ENCODE measurements at regions not wholly inside any gene's neighbourhood (a gene's known extent, or its start where the extent isn't known, plus 50 kb on each side); places are given as distances from the start of the nearest gene placed in this dataset.
"Not testable (repeated sequence)": the region's sequence is repeated elsewhere in the genome, so short reads cannot be mapped to it uniquely, and the experiment has no call there.

DNA sequence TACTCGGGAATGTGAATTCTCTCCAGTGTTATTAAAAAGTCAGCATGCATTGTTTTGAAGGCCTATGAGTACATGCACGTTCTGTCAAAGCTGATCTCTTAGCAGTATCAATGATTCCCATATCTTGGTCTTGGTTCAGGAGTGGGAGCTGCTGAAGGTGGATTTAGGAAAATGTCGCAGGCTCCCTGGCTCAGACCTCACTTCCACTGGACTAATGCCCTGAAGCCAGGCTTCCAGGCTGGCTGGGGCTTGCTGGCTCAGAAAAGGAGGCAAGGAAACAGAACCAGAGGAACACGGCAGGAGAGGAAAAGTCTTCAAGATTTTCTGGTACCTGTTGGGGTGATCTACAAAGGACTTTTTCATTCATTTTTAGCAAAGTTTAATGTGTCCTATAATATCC, 81.6 kb downstream of the OLIG3 start:
- no peak for TF ChIP-seq POLR2A (IDR thresholded peaks at IDR 0.05; ENCODE audit: low read depth, low read length)
- no peak for FAIRE-seq
- no peak for DNase-seq (ENCODE audit: insufficient read length, low spot score)

DNA sequence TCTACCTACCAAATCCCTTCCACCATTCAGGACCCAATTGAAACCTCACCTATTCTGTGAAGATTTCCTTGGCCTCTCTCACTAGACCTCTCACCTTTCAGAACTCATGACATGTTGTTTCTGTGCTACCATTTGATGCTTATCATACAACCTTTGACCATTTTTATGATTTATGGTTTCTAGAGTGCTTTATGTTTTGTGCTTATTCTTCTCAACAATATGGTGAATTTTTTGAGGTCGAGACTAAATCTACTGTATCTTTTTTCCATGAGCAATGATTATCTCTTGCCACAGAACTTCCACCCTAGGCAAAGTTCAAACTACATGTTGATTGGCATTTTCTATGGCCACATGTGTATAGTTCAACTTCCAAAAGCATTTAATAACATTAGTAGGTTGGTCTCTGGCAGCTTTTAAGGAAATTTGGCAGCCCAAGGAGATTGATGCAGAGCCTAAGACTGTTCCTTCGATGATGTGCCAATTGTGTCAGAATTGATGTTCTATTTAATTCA, 84.9 kb downstream of the OLIG3 start:
- no peak for TF ChIP-seq POLR2A (IDR thresholded peaks at IDR 0.05; ENCODE audit: low read depth, low read length)
- no peak for FAIRE-seq
- no peak for DNase-seq (ENCODE audit: insufficient read length, low spot score)

DNA sequence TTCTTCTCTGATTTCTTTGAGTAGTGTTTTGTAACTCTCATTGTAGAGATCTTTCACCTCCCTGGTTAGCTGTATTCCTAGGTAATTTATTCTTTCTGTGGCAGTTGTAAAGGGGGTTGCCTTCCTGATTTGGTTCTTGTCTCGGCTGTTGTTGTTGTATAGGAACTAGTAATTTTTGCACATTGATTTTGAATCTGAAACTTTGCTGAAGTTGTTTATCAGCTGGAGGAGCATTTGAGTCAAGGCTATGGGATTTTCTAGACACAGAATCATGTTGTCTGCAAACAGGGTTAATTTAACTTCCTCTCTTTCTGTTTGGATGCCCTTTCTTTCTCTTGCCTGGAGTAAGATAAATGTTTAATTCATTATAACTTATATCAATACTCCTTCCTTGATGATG, 86.4 kb downstream of the OLIG3 start:
- no peak for TF ChIP-seq POLR2A (IDR thresholded peaks at IDR 0.05; ENCODE audit: low read depth, low read length)
- FAIRE-seq (no peak), DNase-seq (ENCODE audit: insufficient read length, low spot score) (no peak)

DNA sequence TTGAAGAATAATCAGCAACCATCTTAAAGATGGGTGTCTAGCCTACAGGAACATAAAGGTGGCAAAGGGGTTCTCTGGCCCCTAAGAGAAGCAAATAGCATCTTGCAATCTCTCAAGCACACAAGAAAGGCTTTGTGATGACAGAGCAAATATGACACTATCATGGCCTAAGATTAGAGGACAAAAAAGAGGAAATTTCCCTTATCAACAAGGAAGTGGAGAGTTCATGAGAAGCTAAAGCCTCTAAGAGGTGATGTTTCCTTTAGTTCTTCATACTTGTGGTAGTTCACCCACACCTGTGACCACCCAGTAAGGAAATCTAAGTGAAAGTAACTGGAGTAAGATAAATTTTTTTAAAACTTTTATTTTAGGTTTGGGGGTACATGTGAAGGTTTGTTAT, 88.4 kb downstream of the OLIG3 start:
- no peak for TF ChIP-seq POLR2A (IDR thresholded peaks at IDR 0.05; ENCODE audit: low read depth, low read length)
- FAIRE-seq: no peak
- DNase-seq (ENCODE audit: insufficient read length, low spot score): no peak

DNA sequence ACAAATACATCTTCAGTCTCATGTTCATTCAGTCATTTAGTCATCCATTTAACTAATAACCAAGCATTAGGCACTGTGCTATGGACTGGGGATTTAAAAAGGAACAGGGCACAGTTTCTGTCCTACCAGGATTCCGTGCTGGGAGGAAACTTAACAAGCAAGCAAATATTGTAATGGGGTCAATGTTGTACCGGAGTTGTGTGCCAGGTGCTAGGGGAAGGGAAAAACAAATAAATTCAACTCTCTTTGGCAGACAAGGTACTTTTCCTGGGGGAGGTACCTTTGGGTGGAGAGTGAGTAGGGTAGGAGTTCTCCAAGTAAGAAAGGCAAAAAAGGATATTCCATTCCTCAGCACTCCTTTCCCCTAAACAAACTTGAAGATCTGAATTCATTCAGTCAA, 90.3 kb downstream of the OLIG3 start:
- DNase-seq (ENCODE audit: insufficient read length, low spot score): no peak
- no peak for FAIRE-seq
- TF ChIP-seq POLR2A (IDR thresholded peaks at IDR 0.05; ENCODE audit: low read depth, low read length): no peak

DNA sequence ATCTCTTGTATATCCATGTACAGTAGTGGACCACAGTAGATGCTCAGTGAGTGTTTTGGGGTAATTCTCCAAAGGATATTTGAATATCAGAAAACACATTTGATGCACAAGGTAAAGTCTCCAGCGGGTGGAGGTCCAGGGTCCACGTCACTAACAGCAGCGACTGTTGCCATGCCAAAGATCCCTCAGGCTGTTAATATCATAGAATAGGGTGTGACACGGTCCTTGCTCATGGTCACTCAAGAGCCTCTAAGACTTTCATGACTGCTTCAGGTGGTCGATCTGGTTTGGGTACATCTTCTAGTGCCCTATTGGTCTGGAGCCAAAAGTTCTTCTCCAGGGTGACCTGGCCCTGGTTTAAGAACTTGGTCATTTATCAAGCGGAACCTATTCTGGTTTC, 90.8 kb downstream of the OLIG3 start:
- FAIRE-seq (no peak), DNase-seq (ENCODE audit: insufficient read length, low spot score) (no peak)
- TF ChIP-seq POLR2A (IDR thresholded peaks at IDR 0.05; ENCODE audit: low read depth, low read length): no peak

DNA sequence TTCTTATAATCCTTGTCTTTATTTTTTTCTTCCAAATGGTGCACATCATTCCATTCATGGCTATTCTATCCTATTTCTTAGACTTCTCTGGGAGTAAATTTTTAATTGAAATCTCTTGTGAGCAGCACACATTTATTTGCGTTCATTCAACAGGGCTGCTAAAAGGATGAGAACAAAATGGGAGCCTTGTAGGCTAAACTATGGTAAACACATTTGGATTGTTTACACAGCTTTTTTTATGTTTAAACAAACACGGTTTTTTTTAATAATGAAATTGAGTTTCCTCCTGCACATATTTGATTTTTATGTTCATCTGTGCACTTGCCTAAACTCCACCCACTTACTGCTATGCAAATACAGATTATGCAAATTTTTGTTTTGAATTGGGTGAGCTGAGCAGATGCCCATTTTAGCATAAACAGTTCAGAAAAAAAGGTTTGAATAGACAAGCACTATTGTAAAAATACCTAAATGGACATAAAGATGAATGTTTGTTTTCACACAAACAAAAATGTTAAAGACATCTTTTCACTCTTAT, 92.0 kb downstream of the OLIG3 start:
- FAIRE-seq: no peak
- no peak for TF ChIP-seq POLR2A (IDR thresholded peaks at IDR 0.05; ENCODE audit: low read depth, low read length)
- DNase-seq (ENCODE audit: insufficient read length, low spot score): no peak

DNA sequence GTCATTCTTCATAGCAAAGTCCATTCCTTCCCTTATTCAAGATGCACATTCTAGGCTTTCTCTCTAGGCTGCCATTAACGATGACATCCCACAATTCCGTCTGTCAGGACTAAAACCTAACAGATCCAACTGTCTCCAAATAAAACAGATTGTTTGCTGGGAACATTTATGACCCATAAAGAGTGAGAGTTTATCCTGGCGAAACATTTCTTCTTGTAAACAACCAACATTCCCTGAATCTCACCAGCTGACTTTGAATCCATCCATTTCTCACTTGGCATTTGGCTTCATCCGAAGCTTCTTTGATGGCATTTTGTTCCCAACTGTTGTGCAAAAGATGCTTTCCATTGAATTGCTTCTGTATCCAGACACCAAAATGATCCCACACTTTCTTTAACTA, 93.1 kb downstream of the OLIG3 start:
- DNase-seq (ENCODE audit: insufficient read length, low spot score) (no peak), FAIRE-seq (no peak)
- TF ChIP-seq POLR2A (IDR thresholded peaks at IDR 0.05; ENCODE audit: low read depth, low read length): no peak

DNA sequence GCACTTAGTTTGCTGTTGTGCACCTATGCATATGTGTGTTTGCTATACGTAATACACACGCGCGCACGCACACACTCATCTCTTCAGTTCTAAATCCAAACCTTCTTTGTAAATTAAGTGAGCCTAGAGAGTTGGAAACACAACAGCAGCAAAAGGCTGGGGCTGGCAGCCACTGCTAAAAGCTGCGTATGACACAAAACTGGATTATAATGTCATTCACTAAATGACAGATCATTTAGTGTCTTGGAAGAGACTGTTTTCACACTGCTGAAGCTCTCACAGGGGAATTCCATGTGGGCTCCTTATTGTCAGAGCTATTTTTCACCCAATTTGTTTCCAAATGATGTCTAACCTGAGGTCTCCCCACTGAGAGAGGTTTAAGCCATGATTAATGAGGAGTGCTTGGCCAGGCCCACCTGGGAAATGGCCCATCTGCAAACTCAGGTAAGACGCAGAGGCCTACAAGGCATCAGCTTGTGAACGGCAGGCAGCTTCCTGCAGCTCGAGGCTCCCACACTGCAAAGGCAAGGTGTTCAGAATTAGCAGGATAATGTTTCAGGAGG, 94.2 kb downstream of the OLIG3 start:
- TF ChIP-seq POLR2A (IDR thresholded peaks at IDR 0.05; ENCODE audit: low read depth, low read length): no peak
- FAIRE-seq (no peak), DNase-seq (ENCODE audit: insufficient read length, low spot score) (no peak)

DNA sequence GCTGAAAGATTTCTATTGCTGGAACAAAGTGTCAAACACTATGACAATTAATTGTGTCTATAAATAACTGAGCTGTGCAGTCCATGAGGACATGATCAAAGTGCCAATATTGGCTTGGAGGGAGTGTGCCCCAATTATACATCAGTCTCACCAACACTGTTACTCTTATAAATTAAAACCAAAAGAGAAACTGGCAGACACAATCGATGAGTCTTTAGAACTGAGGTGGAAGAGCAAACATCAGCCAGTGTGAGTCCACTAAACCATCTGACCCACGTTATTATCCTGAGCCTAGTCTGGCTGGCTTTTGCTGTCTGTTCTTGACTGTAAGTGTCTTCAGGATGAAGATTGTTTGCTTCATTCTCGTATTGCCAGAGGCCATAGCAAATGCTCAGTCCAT, 98.9 kb downstream of the OLIG3 start:
- FAIRE-seq (no peak), DNase-seq (ENCODE audit: insufficient read length, low spot score) (no peak)
- no peak for TF ChIP-seq POLR2A (IDR thresholded peaks at IDR 0.05; ENCODE audit: low read depth, low read length)

DNA sequence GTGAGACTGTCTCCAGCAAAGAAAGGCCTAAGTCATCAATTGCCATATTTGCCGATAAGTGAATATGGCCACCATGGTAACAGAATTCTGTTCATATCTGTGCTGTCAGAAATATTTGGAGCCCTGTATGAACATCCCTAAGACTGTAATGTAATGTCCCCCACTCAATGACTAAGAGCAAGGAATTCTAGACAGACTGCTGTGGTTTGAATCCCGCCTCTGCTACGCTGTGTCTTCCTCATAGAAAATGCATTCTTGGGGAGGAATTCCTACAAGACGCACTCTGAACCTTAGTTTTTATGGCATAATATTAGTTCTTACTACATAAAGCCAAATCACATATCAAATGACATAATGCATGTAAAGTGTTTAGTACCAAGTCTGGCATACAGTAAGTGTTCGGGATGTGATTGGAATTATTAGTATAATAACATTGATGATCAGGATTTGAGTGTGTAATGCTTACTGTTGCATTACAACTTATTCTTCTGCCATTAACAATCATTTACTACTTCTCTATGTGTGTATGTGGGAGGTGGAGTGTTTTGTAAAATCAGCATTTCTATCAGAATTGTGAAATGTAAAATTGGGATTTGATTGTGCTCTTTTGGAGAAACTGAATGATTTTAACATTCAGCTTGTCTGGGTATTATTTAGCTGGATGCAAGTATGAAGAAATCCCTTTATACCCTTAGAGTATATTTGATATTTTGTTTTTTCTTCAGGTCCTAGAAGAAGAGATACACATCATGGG, 103.0 kb downstream of the OLIG3 start:
- FAIRE-seq: no peak
- TF ChIP-seq POLR2A (IDR thresholded peaks at IDR 0.05; ENCODE audit: low read depth, low read length): no peak
- DNase-seq (ENCODE audit: insufficient read length, low spot score): no peak

DNA sequence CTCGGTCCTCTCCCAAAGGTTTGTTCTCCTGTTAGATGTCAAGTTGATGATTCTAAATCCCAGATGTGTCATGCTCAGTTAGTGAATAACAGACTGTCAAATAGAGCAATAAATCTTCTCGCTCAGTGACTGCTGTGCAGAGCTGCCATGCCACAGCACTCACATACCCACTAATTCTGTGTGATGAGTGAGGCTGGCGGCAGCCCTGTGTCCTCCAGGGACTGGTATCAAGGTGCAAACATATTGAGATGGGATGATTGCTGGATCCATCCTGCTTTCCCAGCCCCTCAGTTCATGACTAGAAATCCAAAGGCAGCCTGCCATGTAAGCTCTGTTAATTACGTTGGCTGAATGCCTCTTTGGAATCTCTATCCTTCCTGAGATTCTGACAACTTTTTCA, 103.9 kb downstream of the OLIG3 start:
- FAIRE-seq (no peak), DNase-seq (ENCODE audit: insufficient read length, low spot score) (no peak)
- no peak for TF ChIP-seq POLR2A (IDR thresholded peaks at IDR 0.05; ENCODE audit: low read depth, low read length)

DNA sequence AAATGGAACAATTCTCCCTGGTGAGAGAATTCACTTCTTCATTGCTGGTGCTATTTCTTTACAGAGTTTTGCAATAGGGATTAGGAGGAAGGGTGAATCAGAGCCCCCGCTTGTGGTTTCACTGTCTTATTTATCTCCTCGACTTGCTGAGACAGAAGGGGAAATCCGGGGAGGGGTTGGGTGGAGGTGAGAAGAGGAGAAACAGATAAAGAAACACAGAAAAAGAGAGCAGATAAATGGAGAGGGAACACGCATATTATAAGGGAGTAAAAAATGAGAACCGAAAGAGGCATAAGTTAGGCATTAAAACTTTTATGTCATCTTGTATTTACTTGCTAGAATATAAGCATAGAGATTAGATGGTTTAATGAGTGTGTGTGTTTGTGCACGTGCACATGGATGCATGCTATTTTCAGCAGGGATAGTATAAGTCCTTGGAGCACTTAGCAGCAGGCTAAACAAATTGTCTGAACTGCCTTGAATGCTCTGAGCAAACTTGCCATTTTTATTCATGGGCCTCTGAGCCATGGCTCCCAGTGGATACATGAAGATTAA, 105.0 kb downstream of the OLIG3 start:
- FAIRE-seq: no peak
- no peak for DNase-seq (ENCODE audit: insufficient read length, low spot score)
- TF ChIP-seq POLR2A (IDR thresholded peaks at IDR 0.05; ENCODE audit: low read depth, low read length): no peak

DNA sequence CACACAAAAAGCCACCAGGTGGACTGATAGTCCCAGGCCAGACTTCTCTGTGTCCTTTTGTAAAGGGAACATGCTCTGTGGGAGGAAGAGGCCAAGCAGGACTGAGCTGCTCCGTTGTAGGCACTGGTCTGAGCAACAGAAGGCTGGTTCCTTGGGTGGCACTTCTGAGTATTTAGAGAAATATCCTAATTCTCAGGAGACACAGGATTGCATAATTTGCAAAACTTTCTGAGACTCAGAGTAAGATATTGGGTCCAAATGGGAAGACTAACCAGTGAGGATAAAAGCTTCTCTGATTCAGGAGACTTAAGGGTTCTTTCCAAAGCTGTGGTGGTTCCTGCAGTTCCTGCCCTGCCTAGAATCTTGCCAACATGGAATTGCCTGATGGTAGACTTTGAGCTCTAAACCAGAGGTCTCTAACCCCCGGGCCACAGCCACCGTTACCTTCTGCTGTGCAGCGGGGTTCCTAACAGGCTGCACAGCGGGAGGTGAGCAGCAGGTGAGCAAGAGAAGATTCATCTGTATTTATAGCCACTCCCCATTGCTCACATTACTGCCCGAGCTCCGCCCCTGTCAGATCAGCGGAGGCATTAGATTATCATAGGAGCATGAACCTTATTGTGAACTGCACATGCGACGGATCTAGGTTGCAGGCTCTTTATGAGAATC, 107.0 kb downstream of the OLIG3 start:
- DNase-seq (ENCODE audit: insufficient read length, low spot score): no peak
- FAIRE-seq: no peak
- TF ChIP-seq POLR2A (IDR thresholded peaks at IDR 0.05; ENCODE audit: low read depth, low read length): no peak

DNA sequence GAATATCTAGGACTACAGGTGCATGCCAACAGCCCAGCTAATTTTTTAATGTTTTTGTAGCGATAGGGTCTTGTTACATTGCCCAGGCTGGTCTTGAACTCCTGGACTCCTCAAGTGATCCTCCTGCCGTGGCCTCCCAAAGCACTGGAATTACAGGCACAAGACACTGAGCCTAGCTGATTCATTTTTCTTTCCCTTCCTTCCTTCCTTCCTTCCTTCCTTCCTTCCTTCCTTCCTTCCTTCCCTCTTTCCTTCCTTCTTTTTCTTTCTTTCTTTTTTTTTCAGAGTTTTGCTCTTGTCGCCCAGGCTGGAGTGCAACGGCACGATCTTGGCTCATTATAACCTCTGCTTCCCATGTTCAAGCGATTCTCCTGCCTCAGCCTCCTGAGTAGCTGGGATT, 110.9 kb downstream of the OLIG3 start:
- not testable (repeated sequence) for FAIRE-seq; DNase-seq (ENCODE audit: insufficient read length, low spot score)

All from H54 (cell line).